Activated T-cell treated with anti-CD3 and anti-CD28 coated beads for 48 hours (primary cell): ENCODE measurements at regions not wholly inside any gene's neighbourhood (a gene's known extent, or its start where the extent isn't known, plus 50 kb on each side); places are given as distances from the start of the nearest gene placed in this dataset.

Experiments
- DNase-seq: peaks from one replicate; pipeline ENCODE4 v3.0.0-alpha.2; 2020; ENCODE audit warnings: low read depth

GRCh38 chr16:73813527-73813926 lies 483.1 kb upstream of the PSMD7 start:
- no peak for DNase-seq

GRCh38 chr16:73804456-73804855 lies 492.2 kb upstream of the PSMD7 start:
- DNase-seq = no peak

- DNase-seq = no peak
These were observed 498.1 kb upstream of the PSMD7 start for GRCh38 chr16:73798471-73798870.

GRCh38 chr16:73797115-73797514 lies 499.5 kb upstream of the PSMD7 start:
- no peak for DNase-seq

- no peak for DNase-seq
These were observed 500.4 kb upstream of the PSMD7 start for GRCh38 chr16:73796241-73796640.

GRCh38 chr16:73794994-73795393 lies 501.6 kb upstream of the PSMD7 start:
- DNase-seq = no peak

GRCh38 chr16:73793871-73794437 lies 502.7 kb upstream of the PSMD7 start:
- DNase-seq = no peak

GRCh38 chr16:73793260-73793659 lies 503.4 kb upstream of the PSMD7 start:
- no peak for DNase-seq

- no peak for DNase-seq
These were observed 504.2 kb upstream of the PSMD7 start for GRCh38 chr16:73792199-73793020.

- DNase-seq = no peak
These were observed 515.3 kb upstream of the PSMD7 start for GRCh38 chr16:73781297-73781696.

- no peak for DNase-seq
These were observed 517.7 kb upstream of the PSMD7 start for GRCh38 chr16:73778887-73779286.

- no peak for DNase-seq
These were observed 520.7 kb upstream of the PSMD7 start for GRCh38 chr16:73775841-73776388.

GRCh38 chr16:73771196-73772064 lies 525.2 kb upstream of the PSMD7 start:
- DNase-seq = no peak

GRCh38 chr16:73768786-73769203 lies 527.8 kb upstream of the PSMD7 start:
- no peak for DNase-seq

- DNase-seq = no peak
These were observed 532.3 kb upstream of the PSMD7 start for GRCh38 chr16:73764321-73764720.

GRCh38 chr16:73756289-73757178 lies 540.1 kb upstream of the PSMD7 start:
- DNase-seq = no peak

GRCh38 chr16:73753931-73754330 lies 542.7 kb upstream of the PSMD7 start:
- no peak for DNase-seq

- DNase-seq = no peak
These were observed 546.0 kb upstream of the PSMD7 start for GRCh38 chr16:73750639-73751038.

GRCh38 chr16:73747328-73747727 lies 549.3 kb upstream of the PSMD7 start:
- DNase-seq = no peak

- no peak for DNase-seq
These were observed 550.1 kb upstream of the PSMD7 start for GRCh38 chr16:73746554-73746953.
